ENCODE measurements at regions not wholly inside any gene's neighbourhood (a gene's known extent, or its start where the extent isn't known, plus 50 kb on each side); places are given as distances from the start of the nearest gene placed in this dataset.
"Not testable (repeated sequence)": the region's sequence is repeated elsewhere in the genome, so short reads cannot be mapped to it uniquely, and the experiment has no call there.

GRCh38 chr18:65582094-65582493 lies 168.7 kb upstream of the CDH7 start:
- H3K4me3 ChIP-seq (ENCODE audit: low read depth in 1 of 5, low read length in 5 of 5); H3K4me1 ChIP-seq (ENCODE audit: control insufficient read depth in 5 of 5, insufficient read depth in 5 of 5, low read length in 5 of 5); H3K9me3 ChIP-seq (ENCODE audit: control insufficient read depth in 5 of 5, low read length in 5 of 5); H3K27ac ChIP-seq (ENCODE audit: low read depth, low read length); H3K36me3 ChIP-seq (ENCODE audit: control insufficient read depth in 5 of 5, insufficient read depth in 5 of 5, low read length in 5 of 5); H3K9ac ChIP-seq (ENCODE audit: low read length in 5 of 5); H3K27me3 ChIP-seq (ENCODE audit: control insufficient read depth in 5 of 5, insufficient read depth in 4 of 5, low read length in 5 of 5): not testable (repeated sequence)

GRCh38 chr18:65568866-65569265 lies 181.9 kb upstream of the CDH7 start:
- Histone ChIP-seq H3K27me3 (ENCODE audit: control insufficient read depth in 5 of 5, insufficient read depth in 4 of 5, low read length in 5 of 5) (no peaks in the 10 kb centered on the region), H3K36me3 (ENCODE audit: control insufficient read depth in 5 of 5, insufficient read depth in 5 of 5, low read length in 5 of 5) (no peaks in the 10 kb centered on the region), H3K27ac (ENCODE audit: low read depth, low read length) (no peak overlapping the region), H3K4me1 (ENCODE audit: control insufficient read depth in 5 of 5, insufficient read depth in 5 of 5, low read length in 5 of 5) (no peaks in the 10 kb centered on the region), H3K9me3 (ENCODE audit: control insufficient read depth in 5 of 5, low read length in 5 of 5) (peaks cover 0 to 5% (median 0%) of the 10 kb centered on the region in 5 donors), H3K4me3 (ENCODE audit: low read depth in 1 of 5, low read length in 5 of 5) (no peak overlapping the region), H3K9ac (ENCODE audit: low read length in 5 of 5) (no peak overlapping the region)

GRCh38 chr18:65567372-65567771 lies 183.4 kb upstream of the CDH7 start:
- no peak overlapping the region for H3K4me3 ChIP-seq (ENCODE audit: low read depth in 1 of 5, low read length in 5 of 5)
- no peaks in the 10 kb centered on the region for H3K36me3 ChIP-seq (ENCODE audit: control insufficient read depth in 5 of 5, insufficient read depth in 5 of 5, low read length in 5 of 5)
- H3K9me3 ChIP-seq (ENCODE audit: control insufficient read depth in 5 of 5, low read length in 5 of 5) = peaks cover 0 to 5% (median 0%) of the 10 kb centered on the region in 5 donors
- no peak overlapping the region for H3K27ac ChIP-seq (ENCODE audit: low read depth, low read length)
- H3K4me1 ChIP-seq (ENCODE audit: control insufficient read depth in 5 of 5, insufficient read depth in 5 of 5, low read length in 5 of 5) = no peaks in the 10 kb centered on the region
- H3K27me3 ChIP-seq (ENCODE audit: control insufficient read depth in 5 of 5, insufficient read depth in 4 of 5, low read length in 5 of 5) = no peaks in the 10 kb centered on the region
- H3K9ac ChIP-seq (ENCODE audit: low read length in 5 of 5) = no peak overlapping the region

GRCh38 chr18:65548316-65548715 lies 202.5 kb upstream of the CDH7 start:
- Histone ChIP-seq H3K9me3 (ENCODE audit: control insufficient read depth in 5 of 5, low read length in 5 of 5) (peaks cover 0 to 3% (median 0%) of the 10 kb centered on the region in 5 donors), H3K27me3 (ENCODE audit: control insufficient read depth in 5 of 5, insufficient read depth in 4 of 5, low read length in 5 of 5) (no peaks in the 10 kb centered on the region), H3K27ac (ENCODE audit: low read depth, low read length) (no peak overlapping the region), H3K36me3 (ENCODE audit: control insufficient read depth in 5 of 5, insufficient read depth in 5 of 5, low read length in 5 of 5) (no peaks in the 10 kb centered on the region), H3K4me3 (ENCODE audit: low read depth in 1 of 5, low read length in 5 of 5) (no peak overlapping the region), H3K9ac (ENCODE audit: low read length in 5 of 5) (no peak overlapping the region), H3K4me1 (ENCODE audit: control insufficient read depth in 5 of 5, insufficient read depth in 5 of 5, low read length in 5 of 5) (no peaks in the 10 kb centered on the region)

- Histone ChIP-seq H3K36me3 (ENCODE audit: control insufficient read depth in 5 of 5, insufficient read depth in 5 of 5, low read length in 5 of 5) (no peaks in the 10 kb centered on the region), H3K4me1 (ENCODE audit: control insufficient read depth in 5 of 5, insufficient read depth in 5 of 5, low read length in 5 of 5) (no peaks in the 10 kb centered on the region), H3K27me3 (ENCODE audit: control insufficient read depth in 5 of 5, insufficient read depth in 4 of 5, low read length in 5 of 5) (no peaks in the 10 kb centered on the region), H3K27ac (ENCODE audit: low read depth, low read length) (no peak overlapping the region), H3K9me3 (ENCODE audit: control insufficient read depth in 5 of 5, low read length in 5 of 5) (peaks cover 0 to 3% (median 0%) of the 10 kb centered on the region in 5 donors), H3K4me3 (ENCODE audit: low read depth in 1 of 5, low read length in 5 of 5) (no peak overlapping the region), H3K9ac (ENCODE audit: low read length in 5 of 5) (no peak overlapping the region)
Observed at GRCh38 chr18:65547046-65547445, 203.8 kb upstream of the CDH7 start.

- Histone ChIP-seq H3K9me3 (ENCODE audit: control insufficient read depth in 5 of 5, low read length in 5 of 5) (peaks cover 0 to 3% (median 0%) of the 10 kb centered on the region in 5 donors), H3K4me1 (ENCODE audit: control insufficient read depth in 5 of 5, insufficient read depth in 5 of 5, low read length in 5 of 5) (no peaks in the 10 kb centered on the region), H3K27me3 (ENCODE audit: control insufficient read depth in 5 of 5, insufficient read depth in 4 of 5, low read length in 5 of 5) (no peaks in the 10 kb centered on the region), H3K27ac (ENCODE audit: low read depth, low read length) (no peak overlapping the region), H3K9ac (ENCODE audit: low read length in 5 of 5) (no peak overlapping the region), H3K36me3 (ENCODE audit: control insufficient read depth in 5 of 5, insufficient read depth in 5 of 5, low read length in 5 of 5) (no peaks in the 10 kb centered on the region), H3K4me3 (ENCODE audit: low read depth in 1 of 5, low read length in 5 of 5) (no peak overlapping the region)
Observed at GRCh38 chr18:65544701-65545100, 206.1 kb upstream of the CDH7 start.

GRCh38 chr18:65527879-65528633 lies 222.8 kb upstream of the CDH7 start:
- H3K4me3 ChIP-seq (ENCODE audit: low read depth in 1 of 5, low read length in 5 of 5) = no peak overlapping the region
- H3K36me3 ChIP-seq (ENCODE audit: control insufficient read depth in 5 of 5, insufficient read depth in 5 of 5, low read length in 5 of 5) = no peaks in the 10 kb centered on the region
- H3K27ac ChIP-seq (ENCODE audit: low read depth, low read length) = no peak overlapping the region
- H3K4me1 ChIP-seq (ENCODE audit: control insufficient read depth in 5 of 5, insufficient read depth in 5 of 5, low read length in 5 of 5) = no peaks in the 10 kb centered on the region
- H3K9me3 ChIP-seq (ENCODE audit: control insufficient read depth in 5 of 5, low read length in 5 of 5) = peaks cover 0 to 7% (median 0%) of the 10 kb centered on the region in 5 donors
- no peaks in the 10 kb centered on the region for H3K27me3 ChIP-seq (ENCODE audit: control insufficient read depth in 5 of 5, insufficient read depth in 4 of 5, low read length in 5 of 5)
- H3K9ac ChIP-seq (ENCODE audit: low read length in 5 of 5) = no peak overlapping the region

GRCh38 chr18:65526099-65526498 lies 224.7 kb upstream of the CDH7 start:
- Histone ChIP-seq H3K9me3 (ENCODE audit: control insufficient read depth in 5 of 5, low read length in 5 of 5) (peaks cover 0 to 9% (median 0%) of the 10 kb centered on the region in 5 donors), H3K9ac (ENCODE audit: low read length in 5 of 5) (no peak overlapping the region), H3K4me1 (ENCODE audit: control insufficient read depth in 5 of 5, insufficient read depth in 5 of 5, low read length in 5 of 5) (no peaks in the 10 kb centered on the region), H3K4me3 (ENCODE audit: low read depth in 1 of 5, low read length in 5 of 5) (no peak overlapping the region), H3K36me3 (ENCODE audit: control insufficient read depth in 5 of 5, insufficient read depth in 5 of 5, low read length in 5 of 5) (no peaks in the 10 kb centered on the region), H3K27ac (ENCODE audit: low read depth, low read length) (no peak overlapping the region), H3K27me3 (ENCODE audit: control insufficient read depth in 5 of 5, insufficient read depth in 4 of 5, low read length in 5 of 5) (no peaks in the 10 kb centered on the region)

- Histone ChIP-seq H3K4me3 (ENCODE audit: low read depth in 1 of 5, low read length in 5 of 5) (no peak overlapping the region), H3K36me3 (ENCODE audit: control insufficient read depth in 5 of 5, insufficient read depth in 5 of 5, low read length in 5 of 5) (no peaks in the 10 kb centered on the region), H3K9me3 (ENCODE audit: control insufficient read depth in 5 of 5, low read length in 5 of 5) (peaks cover 0 to 9% (median 0%) of the 10 kb centered on the region in 5 donors), H3K4me1 (ENCODE audit: control insufficient read depth in 5 of 5, insufficient read depth in 5 of 5, low read length in 5 of 5) (no peaks in the 10 kb centered on the region), H3K27ac (ENCODE audit: low read depth, low read length) (no peak overlapping the region), H3K9ac (ENCODE audit: low read length in 5 of 5) (no peak overlapping the region), H3K27me3 (ENCODE audit: control insufficient read depth in 5 of 5, insufficient read depth in 4 of 5, low read length in 5 of 5) (no peaks in the 10 kb centered on the region)
Observed at GRCh38 chr18:65523461-65523860, 227.4 kb upstream of the CDH7 start.

- Histone ChIP-seq H3K36me3 (ENCODE audit: control insufficient read depth in 5 of 5, insufficient read depth in 5 of 5, low read length in 5 of 5) (no peaks in the 10 kb centered on the region), H3K9me3 (ENCODE audit: control insufficient read depth in 5 of 5, low read length in 5 of 5) (peaks cover 0 to 9% (median 0%) of the 10 kb centered on the region in 5 donors), H3K4me3 (ENCODE audit: low read depth in 1 of 5, low read length in 5 of 5) (no peak overlapping the region), H3K27ac (ENCODE audit: low read depth, low read length) (no peak overlapping the region), H3K4me1 (ENCODE audit: control insufficient read depth in 5 of 5, insufficient read depth in 5 of 5, low read length in 5 of 5) (no peaks in the 10 kb centered on the region), H3K27me3 (ENCODE audit: control insufficient read depth in 5 of 5, insufficient read depth in 4 of 5, low read length in 5 of 5) (no peaks in the 10 kb centered on the region), H3K9ac (ENCODE audit: low read length in 5 of 5) (no peak overlapping the region)
Observed at GRCh38 chr18:65522907-65523306, 227.9 kb upstream of the CDH7 start.
